ENCODE measurements at regions not wholly inside any gene's neighbourhood (a gene's known extent, or its start where the extent isn't known, plus 50 kb on each side); places are given as distances from the start of the nearest gene placed in this dataset.

GRCh38 chr11:81422402-81422801, 1311.3 kb downstream of the FAM181B start:
- no peak for DNase-seq (ENCODE audit: low read depth)

GRCh38 chr11:81421251-81421860, 1312.3 kb downstream of the FAM181B start:
- no peak for DNase-seq (ENCODE audit: low read depth)

- no peak for DNase-seq (ENCODE audit: low read depth)
These were observed 1312.9 kb downstream of the FAM181B start for GRCh38 chr11:81420668-81421250.

GRCh38 chr11:81397316-81397715, 1336.3 kb downstream of the FAM181B start:
- no peak for DNase-seq (ENCODE audit: low read depth)

GRCh38 chr11:81394311-81394710, 1339.4 kb downstream of the FAM181B start:
- DNase-seq (ENCODE audit: low read depth), result no peak

GRCh38 chr11:81388326-81388725, 1345.3 kb downstream of the FAM181B start:
- DNase-seq (ENCODE audit: low read depth), result no peak

GRCh38 chr11:81380395-81380794, 1353.3 kb downstream of the FAM181B start:
- DNase-seq (ENCODE audit: low read depth), result no peak

GRCh38 chr11:81377418-81377817, 1356.2 kb downstream of the FAM181B start:
- no peak for DNase-seq (ENCODE audit: low read depth)

- DNase-seq (ENCODE audit: low read depth), result no peak
These were observed 1359.7 kb downstream of the FAM181B start for GRCh38 chr11:81373986-81374385.

GRCh38 chr11:81368192-81368591, 1365.5 kb downstream of the FAM181B start:
- DNase-seq (ENCODE audit: low read depth), result no peak

- no peak for DNase-seq (ENCODE audit: low read depth)
These were observed 1368.2 kb downstream of the FAM181B start for GRCh38 chr11:81365496-81365895.

- DNase-seq (ENCODE audit: low read depth), result no peak
These were observed 1374.2 kb downstream of the FAM181B start for GRCh38 chr11:81359476-81359875.

GRCh38 chr11:81345609-81346008, 1388.1 kb downstream of the FAM181B start:
- no peak for DNase-seq (ENCODE audit: low read depth)

GRCh38 chr11:81342966-81343365, 1390.7 kb downstream of the FAM181B start:
- DNase-seq (ENCODE audit: low read depth), result no peak

GRCh38 chr11:81340225-81340624, 1393.4 kb downstream of the FAM181B start:
- DNase-seq (ENCODE audit: low read depth), result no peak

GRCh38 chr11:81339521-81339920, 1394.1 kb downstream of the FAM181B start:
- no peak for DNase-seq (ENCODE audit: low read depth)

GRCh38 chr11:81337756-81338155, 1395.9 kb downstream of the FAM181B start:
- DNase-seq (ENCODE audit: low read depth), result no peak

- DNase-seq (ENCODE audit: low read depth), result no peak
These were observed 1401.4 kb downstream of the FAM181B start for GRCh38 chr11:81332276-81332675.

GRCh38 chr11:81331611-81332235, 1401.9 kb downstream of the FAM181B start:
- DNase-seq (ENCODE audit: low read depth), result no peak

GRCh38 chr11:81331088-81331487, 1402.6 kb downstream of the FAM181B start:
- no peak for DNase-seq (ENCODE audit: low read depth)

GRCh38 chr11:81303038-81303664, 1430.5 kb downstream of the FAM181B start:
- DNase-seq (ENCODE audit: low read depth), result no peak

GRCh38 chr11:81301166-81301830, 1432.4 kb downstream of the FAM181B start:
- DNase-seq (ENCODE audit: low read depth), result no peak

- DNase-seq (ENCODE audit: low read depth), result no peak
These were observed 1446.7 kb downstream of the FAM181B start for GRCh38 chr11:81286959-81287358.
